CD14-positive monocyte (primary cell): ENCODE measurements at regions not wholly inside any gene's neighbourhood (a gene's known extent, or its start where the extent isn't known, plus 50 kb on each side); places are given as distances from the start of the nearest gene placed in this dataset.

ENCODE experiments used
- DNase-seq, 3 donors: peaks; one replicate each; pipeline ENCODE4 v3.0.0-alpha.2; 2011 to 2022
- H2AFZ ChIP-seq: 2 replicates; pipeline ENCODE4 v1.6.0; 2012; ENCODE audit warnings: mild to moderate bottlenecking, low read depth, low read length, inconsistent platforms; ENCODE audit not compliant: insufficient read depth, poor library complexity, severe bottlenecking
- H3K27ac ChIP-seq, 2 donors: 1 replicate in 1 of 2; 2 replicates in 1 of 2; pipeline ENCODE4 v1.5.1; 2012 to 2013; ENCODE audit warnings: low read length in 2 of 2, control low read depth in 1 of 2, inconsistent platforms in 1 of 2, low read depth in 1 of 2, mild to moderate bottlenecking in 1 of 2
- H3K27me3 ChIP-seq, 2 donors: one replicate each; pipeline versions ENCODE4 v1.6.0 to v1.6.1; 2011 to 2013; ENCODE audit warnings: low read length in 2 of 2; ENCODE audit not compliant: control insufficient read depth in 2 of 2, insufficient read depth in 2 of 2
- H3K36me3 ChIP-seq, 2 donors: replicated peaks in 1 of 2; 1 replicate in 1 of 2; 2 replicates in 1 of 2; pipeline versions ENCODE4 v1.5.1 to v1.6.1; 2012 to 2013; ENCODE audit warnings: low read length in 2 of 2, control low read depth in 1 of 2, inconsistent platforms in 1 of 2, mild to moderate bottlenecking in 1 of 2; ENCODE audit not compliant: insufficient read depth in 2 of 2, control insufficient read depth in 1 of 2
- H3K4me1 ChIP-seq, 2 donors: 1 replicate in 1 of 2; 2 replicates in 1 of 2; pipeline versions ENCODE4 v1.5.1 to v1.6.1; 2012 to 2013; ENCODE audit warnings: low read length in 2 of 2, control low read depth in 1 of 2, inconsistent platforms in 1 of 2, mild to moderate bottlenecking in 1 of 2, moderate library complexity in 1 of 2; ENCODE audit not compliant: insufficient read depth in 2 of 2, control insufficient read depth in 1 of 2
- H3K4me2 ChIP-seq: replicated peaks from 2 replicates; pipeline ENCODE3; 2012; ENCODE audit warnings: low read length, moderate library complexity, mild to moderate bottlenecking; ENCODE audit not compliant: poor library complexity, severe bottlenecking; ENCODE audit errors: extremely low read depth
- H3K4me3 ChIP-seq, 3 experiments: fragments of 200-600 bp in 1 of 3; sonication (generic) in 1 of 3; replicated peaks in 1 of 3; 1 replicate in 2 of 3; 2 replicates in 1 of 3; pipeline ENCODE4 v1.5.1; 2011 to 2013; ENCODE audit warnings: low read length in 3 of 3, mild to moderate bottlenecking in 3 of 3, control low read depth in 2 of 3, low read depth in 2 of 3, inconsistent platforms in 1 of 3, moderate library complexity in 1 of 3
- H3K79me2 ChIP-seq: 2 replicates; pipeline ENCODE4 v1.6.0; 2012; ENCODE audit warnings: mild to moderate bottlenecking, control low read depth, inconsistent platforms, low read length, moderate library complexity; ENCODE audit not compliant: insufficient read depth
- H3K9ac ChIP-seq: 2 replicates; pipeline ENCODE4 v1.6.0; 2017; ENCODE audit warnings: low read length, mild to moderate bottlenecking; ENCODE audit not compliant: insufficient read depth, poor library complexity, severe bottlenecking
- H3K9me3 ChIP-seq, 2 donors: replicated peaks in 1 of 2; 1 replicate in 1 of 2; 2 replicates in 1 of 2; pipeline versions ENCODE4 v1.5.1 to v1.6.1; 2012 to 2013; ENCODE audit warnings: low read length in 2 of 2, control low read depth in 1 of 2; ENCODE audit not compliant: control insufficient read depth in 1 of 2, insufficient read depth in 1 of 2
- H4K20me1 ChIP-seq: 2 replicates; pipeline ENCODE4 v1.6.0; 2012; ENCODE audit warnings: mild to moderate bottlenecking, low read length, control low read depth, moderate library complexity; ENCODE audit not compliant: insufficient read depth
- H3K27ac Mint-ChIP-seq, 7 donors: one replicate each; pipeline ENCODE4 v1.8.0; 2020; ENCODE audit warnings: mild to moderate bottlenecking in 7 of 7, mixed read lengths in 7 of 7, moderate library complexity in 6 of 7, inconsistent platforms in 2 of 7
- H3K27me3 Mint-ChIP-seq, 3 donors: one replicate each; pipeline ENCODE4 v1.8.0; 2021 to 2022; ENCODE audit warnings: low read depth in 3 of 3, mild to moderate bottlenecking in 3 of 3, mixed read lengths in 3 of 3, moderate library complexity in 3 of 3, inconsistent platforms in 1 of 3
- H3K36me3 Mint-ChIP-seq, 2 donors: one replicate each; pipeline ENCODE4 v1.8.0; 2020; ENCODE audit warnings: mixed read lengths in 2 of 2, inconsistent platforms in 1 of 2, mild to moderate bottlenecking in 1 of 2
- H3K4me1 Mint-ChIP-seq: one replicate; pipeline ENCODE4 v1.8.0; 2020; ENCODE audit warnings: mild to moderate bottlenecking, mixed read lengths
- H3K4me3 Mint-ChIP-seq, 2 donors: one replicate each; pipeline ENCODE4 v1.8.0; 2020; ENCODE audit warnings: mild to moderate bottlenecking in 2 of 2, mixed read lengths in 2 of 2, moderate library complexity in 1 of 2
- H3K9me3 Mint-ChIP-seq, 7 donors: one replicate each; pipeline ENCODE4 v1.8.0; 2020 to 2022; ENCODE audit warnings: mixed read lengths in 7 of 7, mild to moderate bottlenecking in 6 of 7, moderate library complexity in 6 of 7, inconsistent platforms in 2 of 7
- WGBS: methylation state at CpG from one replicate; pipeline ENCODE4 v1.1.5; 2013; ENCODE audit warnings: missing lambda C conversion rate; ENCODE audit not compliant: insufficient coverage; 5-methylcytosine and 5-hydroxymethylcytosine counted together
- intact Hi-C, 2 donors: fragments of 100-400 bp; cut with micrococcal nuclease; formaldehyde crosslinking; loops; one replicate each; pipeline versions ENCODE4 v1.15.0 to v1.15.1; 2023
- TF ChIP-seq, protein P1 (sequence below): fragments of 200-600 bp; IDR thresholded peaks from one replicate; pipeline ENCODE4 v1.8.0; 2022; ENCODE audit warnings: antibody characterized with exemption, mild to moderate bottlenecking

DNA sequence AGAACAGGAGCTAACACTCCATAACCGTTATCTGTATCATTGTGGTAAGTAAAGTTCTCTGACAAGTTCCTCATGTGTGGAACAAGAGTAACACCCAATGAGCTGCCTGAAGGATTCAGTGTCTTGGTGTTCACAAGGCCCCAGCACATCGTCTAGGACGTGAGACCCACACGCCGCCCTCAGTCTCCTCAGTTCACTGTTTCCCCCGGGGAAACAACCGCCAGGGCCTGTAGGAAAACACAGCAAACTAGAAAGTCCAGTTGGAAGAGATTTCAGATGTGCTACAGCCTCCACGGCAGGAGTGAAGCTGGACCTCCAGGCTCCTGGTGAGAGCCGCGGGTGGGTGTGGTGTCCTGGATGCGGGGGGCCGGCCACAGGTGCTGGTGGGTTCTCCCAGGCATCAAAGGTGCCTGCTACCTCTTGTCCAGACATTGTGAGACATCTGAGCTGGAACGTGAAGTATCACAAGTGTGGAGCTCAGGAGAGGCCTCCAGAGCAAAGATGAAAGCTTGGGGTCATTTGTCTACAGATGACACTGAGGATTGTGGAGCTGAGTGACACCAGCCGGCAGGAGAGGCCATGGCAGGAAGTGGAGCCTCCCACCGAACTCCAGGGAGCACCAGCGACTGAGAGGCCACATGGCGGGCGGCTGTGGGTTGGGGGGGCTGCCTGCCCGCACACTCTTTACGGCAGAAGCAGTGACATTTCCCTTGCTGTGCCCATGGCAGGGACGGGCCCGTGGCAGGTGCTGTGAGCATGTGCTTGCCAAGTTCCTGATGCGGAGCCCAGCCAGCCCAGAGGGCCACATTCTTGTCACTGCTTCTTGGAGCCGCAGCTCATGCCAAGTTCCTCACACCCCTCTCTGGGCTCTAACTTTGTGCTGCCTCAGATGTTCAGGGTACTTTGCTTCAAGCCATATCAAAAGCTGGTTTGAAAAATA lies 131.2 kb downstream of the TMEM18 start:
- no peaks in the 10 kb centered on the region for H3K4me1 Mint-ChIP-seq
- DNase-seq = no peak
- no peak overlapping the region for H3K9ac ChIP-seq
- TF ChIP-seq, protein P1, sequence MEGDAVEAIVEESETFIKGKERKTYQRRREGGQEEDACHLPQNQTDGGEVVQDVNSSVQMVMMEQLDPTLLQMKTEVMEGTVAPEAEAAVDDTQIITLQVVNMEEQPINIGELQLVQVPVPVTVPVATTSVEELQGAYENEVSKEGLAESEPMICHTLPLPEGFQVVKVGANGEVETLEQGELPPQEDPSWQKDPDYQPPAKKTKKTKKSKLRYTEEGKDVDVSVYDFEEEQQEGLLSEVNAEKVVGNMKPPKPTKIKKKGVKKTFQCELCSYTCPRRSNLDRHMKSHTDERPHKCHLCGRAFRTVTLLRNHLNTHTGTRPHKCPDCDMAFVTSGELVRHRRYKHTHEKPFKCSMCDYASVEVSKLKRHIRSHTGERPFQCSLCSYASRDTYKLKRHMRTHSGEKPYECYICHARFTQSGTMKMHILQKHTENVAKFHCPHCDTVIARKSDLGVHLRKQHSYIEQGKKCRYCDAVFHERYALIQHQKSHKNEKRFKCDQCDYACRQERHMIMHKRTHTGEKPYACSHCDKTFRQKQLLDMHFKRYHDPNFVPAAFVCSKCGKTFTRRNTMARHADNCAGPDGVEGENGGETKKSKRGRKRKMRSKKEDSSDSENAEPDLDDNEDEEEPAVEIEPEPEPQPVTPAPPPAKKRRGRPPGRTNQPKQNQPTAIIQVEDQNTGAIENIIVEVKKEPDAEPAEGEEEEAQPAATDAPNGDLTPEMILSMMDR = no peak
- no peaks in the 10 kb centered on the region for H3K27me3 ChIP-seq
- H3K27me3 Mint-ChIP-seq = peaks cover 0 to 4% (median 2%) of the 10 kb centered on the region in 3 donors
- H3K4me2 ChIP-seq = no peak overlapping the region
- no peak overlapping the region for H3K27ac Mint-ChIP-seq
- WGBS = 87% methylated on average over 24 of the region's 24 CpGs
- H3K9me3 Mint-ChIP-seq = peaks cover 0 to 3% (median 0%) of the 10 kb centered on the region in 7 donors
- no peaks in the 10 kb centered on the region for H3K4me1 ChIP-seq
- H3K4me3 Mint-ChIP-seq = no peak overlapping the region
- intact Hi-C loops = no loop called here
- no peak overlapping the region for H3K4me3 ChIP-seq
- no peaks in the 10 kb centered on the region for H4K20me1 ChIP-seq
- H3K27ac ChIP-seq = no peak overlapping the region
- H3K36me3 ChIP-seq = no peaks in the 10 kb centered on the region
- no peaks in the 10 kb centered on the region for H3K79me2 ChIP-seq
- no peak overlapping the region for H2AFZ ChIP-seq
- H3K36me3 Mint-ChIP-seq = no peaks in the 10 kb centered on the region
- H3K9me3 ChIP-seq = no peaks in the 10 kb centered on the region

DNA sequence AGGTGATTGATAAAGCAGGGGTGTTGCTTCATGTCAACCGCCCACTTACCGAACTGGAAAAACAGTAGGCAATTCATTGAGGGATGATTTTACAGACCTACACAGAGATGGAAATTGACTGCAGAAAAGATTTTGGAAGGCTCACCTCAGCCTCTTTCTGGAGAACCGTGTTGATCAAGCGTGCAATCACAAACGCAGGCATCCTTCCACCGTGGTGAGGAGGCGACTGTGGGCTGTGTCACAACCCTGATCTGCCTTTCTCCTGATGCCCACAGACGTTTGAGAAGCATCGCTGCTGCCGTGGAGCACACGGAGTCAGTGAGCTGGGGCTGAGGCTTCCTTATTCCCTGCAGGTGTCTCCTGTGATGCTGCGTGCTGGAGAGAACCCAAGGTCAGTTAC lies 132.0 kb downstream of the TMEM18 start:
- Histone ChIP-seq H3K9ac (no peak overlapping the region), H3K27me3 (no peaks in the 10 kb centered on the region), H3K4me1 (no peaks in the 10 kb centered on the region), H3K27ac (no peak overlapping the region), H2AFZ (no peak overlapping the region), H3K4me3 (no peak overlapping the region), H3K36me3 (no peaks in the 10 kb centered on the region), H4K20me1 (no peaks in the 10 kb centered on the region), H3K4me2 (no peak overlapping the region), H3K9me3 (no peaks in the 10 kb centered on the region), H3K79me2 (no peaks in the 10 kb centered on the region)
- TF ChIP-seq, protein P1 = no peak
- Mint-ChIP-seq H3K4me3 (no peak overlapping the region), H3K4me1 (no peaks in the 10 kb centered on the region), H3K36me3 (no peaks in the 10 kb centered on the region), H3K9me3 (peaks cover 0 to 3% (median 0%) of the 10 kb centered on the region in 7 donors), H3K27ac (no peak overlapping the region), H3K27me3 (peaks cover 0 to 2% (median 2%) of the 10 kb centered on the region in 3 donors)
- WGBS = 73% methylated on average over 12 of the region's 12 CpGs
- no peak for DNase-seq
- intact Hi-C loops = no loop called here
